Mucosa of gallbladder (tissue), 1 donor: ENCODE measurements at regions not wholly inside any gene's neighbourhood (a gene's known extent, or its start where the extent isn't known, plus 50 kb on each side); places are given as distances from the start of the nearest gene placed in this dataset.
"Not testable (repeated sequence)": the region's sequence is repeated elsewhere in the genome, so short reads cannot be mapped to it uniquely, and the experiment has no call there.

Source experiments
- DNase-seq: peaks from one replicate; pipeline ENCODE4 v3.0.0-alpha.2; 2020; ENCODE audit warnings: low spot score
- donor health status: DM: no; HTN: no; CAD: no.

DNA sequence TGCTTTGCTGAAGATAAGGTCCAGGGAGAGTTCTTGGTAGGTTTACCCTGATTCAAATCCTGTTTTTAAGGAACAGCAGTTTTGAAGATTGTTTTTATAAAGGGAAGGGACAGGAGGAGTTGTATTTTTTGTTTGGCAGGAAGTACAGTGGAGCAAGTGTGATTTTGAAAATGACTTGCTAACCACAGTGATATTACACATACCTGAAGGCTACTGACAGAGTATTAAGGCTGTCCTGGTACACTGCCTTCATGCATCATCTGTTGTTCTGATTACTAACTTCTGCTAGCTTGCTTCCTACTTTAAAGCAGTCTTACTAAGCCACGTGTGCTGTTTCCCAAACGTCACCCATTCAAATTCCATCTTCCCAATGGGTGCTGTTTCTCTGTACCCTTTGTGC is 559.5 kb upstream of the SGCD start:
- no peak for DNase-seq

DNA sequence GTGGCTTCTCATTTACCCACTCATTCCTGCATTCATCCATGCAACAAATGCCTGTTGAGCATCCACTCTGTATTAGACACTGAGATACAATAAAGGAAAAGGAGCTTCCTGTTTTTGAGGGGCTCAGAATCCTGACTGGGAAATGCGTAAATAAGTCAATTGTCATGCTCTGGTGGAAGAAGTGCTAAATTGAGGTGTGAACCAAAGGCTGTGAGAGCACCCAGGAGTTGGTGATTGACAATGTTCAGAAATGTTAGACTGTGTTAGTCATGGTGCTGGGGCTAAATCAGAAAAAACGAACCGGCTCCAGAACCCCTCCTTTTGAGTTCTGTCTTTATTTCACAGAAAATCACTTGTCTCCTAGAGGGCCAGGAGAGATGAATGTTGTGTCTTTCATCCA is 558.6 kb upstream of the SGCD start:
- DNase-seq: no peak

DNA sequence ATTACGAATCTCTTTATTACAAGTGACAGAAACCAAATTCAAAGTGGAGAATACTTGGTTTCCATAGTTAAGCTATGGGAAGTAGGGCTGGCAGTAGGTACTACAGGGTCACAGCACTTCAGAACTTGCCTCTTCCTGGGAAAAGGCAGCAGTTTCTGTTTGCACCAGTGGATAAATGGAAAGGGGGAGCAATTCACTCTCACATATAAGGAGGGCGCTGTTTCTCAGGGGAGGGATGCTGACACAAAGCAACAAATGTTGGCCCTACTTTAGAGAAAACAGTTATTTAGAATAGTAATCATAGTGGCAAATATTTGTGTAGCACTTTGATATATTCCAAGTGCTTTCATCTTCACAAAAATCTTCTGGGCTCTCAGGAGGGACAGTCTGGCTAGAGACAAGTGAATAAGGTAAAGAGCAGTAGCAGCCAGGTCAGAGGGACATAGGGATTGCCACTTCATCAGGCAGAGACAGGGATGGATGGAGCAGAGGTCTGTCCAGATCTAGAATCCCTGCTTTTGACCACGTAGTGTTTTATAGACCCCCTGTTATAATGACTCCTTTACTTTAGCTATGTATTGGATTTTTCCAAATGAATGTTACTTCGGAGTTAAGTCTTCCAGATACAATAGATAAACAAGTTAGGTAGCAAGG is 554.8 kb upstream of the SGCD start:
- DNase-seq: no peak

DNA sequence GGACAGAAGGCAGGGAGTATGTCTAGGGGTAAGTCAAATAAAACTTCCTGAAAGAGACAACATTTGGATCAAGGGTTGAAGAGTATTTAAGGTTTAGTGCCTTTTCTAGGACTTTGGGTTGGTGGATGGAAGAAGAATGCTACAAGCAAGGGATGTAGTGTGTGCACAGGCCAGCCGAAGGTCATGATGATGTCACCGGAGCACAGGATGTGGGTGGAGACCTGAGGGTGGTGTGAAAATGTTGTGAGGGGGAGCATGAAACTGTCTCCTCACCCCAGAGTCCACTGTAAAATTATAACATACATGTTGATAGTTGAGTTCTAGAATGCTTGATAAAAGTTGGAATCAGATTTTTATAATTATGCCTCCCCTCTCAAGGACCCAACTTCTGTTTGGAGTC is 553.3 kb upstream of the SGCD start:
- no peak for DNase-seq

DNA sequence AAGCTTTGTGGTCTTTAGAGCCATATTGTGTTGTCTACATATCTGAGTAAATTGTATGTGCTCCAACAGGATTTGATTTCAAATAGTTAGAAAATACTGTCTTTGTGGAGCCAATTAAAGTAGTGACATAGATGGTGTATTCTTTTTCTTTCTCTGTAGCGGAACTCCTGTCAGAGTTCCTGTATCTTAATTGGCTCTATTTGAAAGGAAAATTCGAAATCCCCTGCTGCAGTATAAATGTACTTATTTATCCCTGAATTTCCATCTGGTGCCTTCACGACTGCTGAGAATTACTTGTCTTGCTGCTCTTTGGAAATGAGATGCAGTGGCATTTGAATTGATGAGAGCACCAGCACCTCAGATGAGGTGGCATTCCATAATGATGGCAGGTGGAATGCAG is 546.7 kb upstream of the SGCD start:
- DNase-seq: no peak

DNA sequence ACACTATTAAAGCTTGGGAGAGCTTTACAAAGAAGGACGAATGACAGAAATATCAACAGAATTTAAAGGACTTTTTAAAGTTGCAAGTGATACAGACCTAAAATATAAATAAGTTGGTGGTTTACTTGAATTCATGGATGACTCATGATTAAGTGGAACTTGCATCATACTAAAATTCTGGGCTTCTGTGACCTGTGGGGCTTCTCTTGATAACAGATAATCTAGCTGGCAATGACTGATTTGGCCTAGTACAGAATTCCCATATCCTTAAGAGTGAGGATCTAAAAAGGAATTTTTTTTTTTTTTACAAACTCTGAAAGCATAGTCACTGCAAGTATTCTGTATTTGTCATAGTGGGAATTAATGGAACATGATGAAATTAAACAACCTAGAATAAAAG is 543.7 kb upstream of the SGCD start:
- no peak for DNase-seq

DNA sequence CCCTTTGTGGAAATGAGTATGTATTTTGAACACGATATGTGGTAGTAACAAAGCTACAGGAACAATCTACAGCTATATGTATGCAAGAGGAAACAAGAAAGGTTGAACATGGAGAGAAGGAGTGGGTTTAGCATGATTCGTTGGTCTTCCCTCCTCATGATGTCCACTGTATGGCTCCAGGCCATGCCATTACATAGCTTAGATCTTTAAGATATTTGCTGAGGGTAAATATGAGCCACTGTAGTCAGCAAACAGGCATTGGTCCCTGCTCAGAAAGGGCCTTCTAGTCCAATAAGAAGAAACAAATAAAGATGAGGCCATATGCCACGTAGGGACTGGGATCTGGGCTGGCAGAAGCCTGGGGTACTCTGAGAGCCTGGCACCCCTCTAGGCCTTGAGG is 543.2 kb upstream of the SGCD start:
- DNase-seq: no peak

DNA sequence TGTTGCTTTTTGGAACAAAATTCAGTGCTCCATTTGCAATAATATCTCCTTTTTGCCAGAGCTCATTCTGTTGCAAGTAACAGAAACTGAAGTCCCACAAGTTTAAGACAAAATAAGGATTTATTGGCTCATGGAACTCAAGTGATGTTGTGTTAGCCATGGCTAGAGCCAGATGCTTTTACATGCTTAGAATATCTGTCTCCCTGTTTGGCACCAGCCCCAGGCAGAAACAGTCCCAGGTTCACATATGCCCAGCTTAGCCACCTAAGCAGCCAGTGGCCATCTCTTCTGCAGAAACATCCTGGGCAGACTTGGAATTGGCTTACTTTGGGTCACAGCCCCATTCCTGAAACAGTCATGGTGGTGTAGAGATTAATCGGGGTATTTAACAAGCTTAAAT is 540.9 kb upstream of the SGCD start:
- DNase-seq: no peak

DNA sequence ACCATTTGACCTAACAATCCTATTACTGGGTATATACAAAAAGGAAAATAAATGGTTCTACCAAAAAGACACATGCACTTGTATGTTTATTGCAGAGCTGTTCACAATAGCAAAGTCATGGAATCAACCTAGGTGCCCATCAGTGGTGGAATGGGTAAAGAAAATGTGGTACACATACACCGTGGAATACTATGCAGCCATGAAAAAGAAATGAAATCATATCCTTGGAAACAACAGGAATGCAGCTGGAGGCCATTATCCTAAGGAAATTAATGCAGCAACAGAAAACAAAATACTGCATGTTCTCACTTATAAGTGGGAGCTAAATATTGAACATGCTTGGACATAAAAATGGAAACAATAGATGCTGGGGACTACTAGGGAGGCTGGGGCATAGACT is 534.1 kb upstream of the SGCD start:
- no peak for DNase-seq

DNA sequence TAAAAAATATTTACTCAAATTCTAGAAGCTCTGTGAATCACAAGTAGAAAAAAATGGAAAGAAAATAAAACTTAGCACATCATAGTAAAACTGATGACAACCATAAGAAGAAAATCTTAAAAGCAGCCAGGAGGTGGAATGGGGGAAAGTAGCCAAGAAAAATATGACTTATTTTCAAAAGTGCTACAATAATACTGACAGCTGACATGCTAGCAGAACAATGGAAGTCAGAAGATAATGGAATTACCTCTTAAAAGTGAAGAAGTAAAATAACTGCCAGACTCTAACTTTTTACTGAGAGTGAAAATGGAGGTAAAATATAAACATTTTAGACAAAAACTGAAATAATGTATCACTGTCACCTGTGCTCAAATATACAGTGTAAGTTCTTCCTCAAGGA is 532.2 kb upstream of the SGCD start:
- DNase-seq: no peak

DNA sequence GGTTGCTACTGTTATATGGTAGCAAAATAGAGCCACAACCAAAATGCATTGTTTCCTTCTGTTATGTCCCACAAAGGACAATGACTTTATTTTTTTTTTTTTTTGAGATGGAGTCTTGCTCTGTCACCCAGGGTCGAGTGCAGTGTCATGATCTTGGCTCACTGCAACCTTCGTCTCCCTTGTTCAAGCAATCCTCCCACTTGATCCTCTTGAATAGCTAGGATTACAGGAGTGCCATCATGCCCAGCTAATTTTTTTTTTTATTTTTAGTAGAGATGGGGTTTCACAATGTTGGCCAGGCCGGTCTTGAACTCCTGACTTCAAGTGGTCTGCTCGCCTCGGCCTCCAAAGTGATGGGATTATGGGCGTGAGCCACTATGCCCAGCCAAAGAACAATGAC is 527.7 kb upstream of the SGCD start:
- DNase-seq: no peak

DNA sequence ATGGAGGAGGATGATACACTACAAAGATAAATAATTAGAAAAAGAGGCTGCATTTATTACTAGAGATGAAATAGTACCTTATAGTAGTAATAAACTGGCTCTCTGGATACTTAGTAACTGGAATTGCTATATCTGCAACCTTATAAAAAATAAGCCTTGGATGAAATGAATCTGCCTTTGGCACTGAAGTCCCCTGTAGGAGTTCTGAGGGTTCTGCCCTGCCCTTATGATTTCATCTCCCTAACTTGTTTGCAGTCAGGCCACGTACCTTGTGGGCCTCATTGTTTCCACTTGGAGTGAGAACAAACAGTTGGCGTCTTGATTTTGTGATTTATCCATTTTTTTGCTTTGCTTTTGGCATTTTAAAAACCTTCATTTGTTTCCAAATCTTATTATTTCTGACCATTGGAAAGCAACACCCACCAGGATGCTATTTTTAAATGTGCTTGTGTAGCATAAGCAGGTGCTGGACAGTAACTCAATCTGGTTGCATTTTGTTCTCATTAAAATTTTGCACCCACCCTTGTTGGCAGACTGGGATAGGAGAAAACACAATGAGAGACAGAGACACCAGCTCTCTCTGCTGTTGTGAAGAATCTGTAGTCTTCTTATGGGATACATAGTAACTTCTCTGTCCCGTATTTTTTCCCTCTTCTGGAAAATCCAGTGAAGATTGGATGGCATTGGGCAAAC is 518.9 kb upstream of the SGCD start:
- no peak for DNase-seq

DNA sequence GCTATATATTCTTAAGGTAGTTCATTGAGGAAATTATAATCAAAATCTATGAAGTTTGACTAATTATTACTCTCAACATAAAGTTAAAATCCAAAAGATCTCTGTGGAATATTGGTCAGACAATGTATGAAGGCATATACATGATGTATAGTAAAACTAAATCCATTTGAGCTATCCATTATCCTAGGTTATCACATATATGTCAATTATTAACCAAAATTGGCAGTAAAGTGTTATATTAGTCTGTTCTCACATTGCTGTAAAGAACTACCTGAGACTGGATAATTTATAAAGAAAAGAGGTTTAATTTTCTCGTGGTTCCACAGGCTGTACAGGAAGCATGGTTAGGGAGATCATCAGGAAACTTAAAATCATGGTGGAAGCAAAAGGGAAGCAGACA is 511.7 kb upstream of the SGCD start:
- no peak for DNase-seq

DNA sequence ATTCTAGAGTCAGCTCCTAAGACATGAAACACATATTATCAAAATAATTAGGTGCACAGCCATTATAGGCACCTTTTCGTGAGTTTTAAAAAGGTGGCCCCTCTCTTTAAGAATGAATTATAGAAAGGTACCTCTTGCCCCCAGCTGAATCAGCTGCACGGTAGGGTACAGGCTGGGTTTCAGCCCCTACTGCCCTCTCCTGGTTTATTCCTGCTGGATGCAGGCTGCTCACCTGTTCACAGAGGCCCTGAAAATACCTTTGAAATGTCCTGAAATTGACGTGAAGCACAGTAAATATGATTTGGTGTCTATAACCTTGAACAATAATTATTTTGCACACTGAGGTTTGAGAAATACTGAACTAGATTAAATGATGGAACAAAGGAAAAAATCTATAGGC is 504.8 kb upstream of the SGCD start:
- no peak for DNase-seq

DNA sequence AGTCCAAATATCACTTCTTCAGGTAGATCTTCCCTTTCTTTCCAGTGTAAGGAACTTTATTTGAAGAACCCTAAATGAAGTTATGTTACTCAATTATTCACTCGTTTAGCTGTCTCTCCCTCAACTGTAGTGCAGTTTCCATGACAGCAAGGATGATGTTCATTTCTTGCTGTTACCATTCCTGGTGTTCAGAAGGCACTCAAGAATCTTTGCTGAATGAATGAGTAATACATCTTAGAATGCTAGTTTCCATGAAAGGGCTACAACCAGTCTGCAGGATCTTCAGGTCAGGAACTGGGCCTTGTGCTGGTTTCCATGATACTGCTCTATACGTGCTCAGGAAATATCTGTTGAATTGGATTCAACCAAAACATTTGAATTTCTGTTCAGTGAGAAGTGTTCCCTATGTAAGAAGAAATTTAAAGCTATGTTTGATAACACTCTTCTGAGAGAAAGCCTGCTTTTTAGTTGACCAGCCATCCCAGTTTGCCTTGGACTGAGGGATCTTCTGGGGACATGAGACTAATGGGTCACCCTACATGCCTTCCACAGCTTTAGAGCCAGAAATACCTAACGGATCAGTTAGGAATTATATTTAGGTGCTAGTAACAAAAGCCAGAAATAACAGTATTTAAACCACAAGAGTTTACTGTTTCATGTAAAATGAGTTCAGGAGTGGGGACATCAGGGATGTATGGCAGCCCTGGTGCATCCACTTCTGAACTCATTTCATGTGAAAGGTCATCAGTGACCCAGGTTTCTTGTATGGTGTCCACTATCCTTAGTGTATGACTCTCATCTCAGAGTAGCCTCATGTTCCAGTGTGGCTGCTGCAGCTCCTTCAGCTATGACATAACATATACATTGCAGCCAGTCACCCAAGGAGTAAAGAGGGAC is 500.1 kb upstream of the SGCD start:
- DNase-seq: no peak

DNA sequence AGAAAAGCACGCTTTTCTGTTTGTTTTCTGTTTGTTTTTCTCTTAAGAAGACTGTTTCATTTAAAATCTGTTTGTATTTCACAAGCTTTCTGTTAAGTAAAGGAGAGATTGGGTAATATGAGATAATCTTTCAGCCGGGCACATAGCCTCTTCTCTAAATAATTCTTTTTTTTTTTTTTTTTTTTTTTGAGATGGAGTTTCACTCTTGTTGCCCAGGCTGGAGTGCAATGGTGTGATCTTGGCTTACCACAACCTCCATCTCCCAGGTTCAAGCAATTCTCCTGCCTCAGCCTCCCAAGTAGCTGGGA is 499.5 kb upstream of the SGCD start:
- DNase-seq: not testable (repeated sequence)

DNA sequence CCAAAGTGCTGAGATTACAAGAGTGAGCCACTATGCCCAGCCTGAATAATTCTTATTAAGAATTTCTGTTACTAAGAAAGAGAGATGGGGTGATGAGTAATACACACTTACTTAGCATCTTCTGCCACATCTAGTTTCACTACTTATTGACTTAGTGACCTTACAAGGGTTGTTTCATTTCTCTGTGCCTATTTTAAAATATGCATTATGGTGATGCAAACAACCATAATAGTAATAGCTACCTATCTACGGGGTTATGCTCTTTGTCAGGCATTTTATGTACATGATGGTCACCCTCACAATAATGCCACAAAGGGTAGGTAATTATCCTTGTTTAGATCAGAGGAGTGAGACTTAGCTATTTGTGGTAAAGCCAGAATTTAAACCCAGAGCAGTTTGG is 499.0 kb upstream of the SGCD start:
- DNase-seq: no peak

DNA sequence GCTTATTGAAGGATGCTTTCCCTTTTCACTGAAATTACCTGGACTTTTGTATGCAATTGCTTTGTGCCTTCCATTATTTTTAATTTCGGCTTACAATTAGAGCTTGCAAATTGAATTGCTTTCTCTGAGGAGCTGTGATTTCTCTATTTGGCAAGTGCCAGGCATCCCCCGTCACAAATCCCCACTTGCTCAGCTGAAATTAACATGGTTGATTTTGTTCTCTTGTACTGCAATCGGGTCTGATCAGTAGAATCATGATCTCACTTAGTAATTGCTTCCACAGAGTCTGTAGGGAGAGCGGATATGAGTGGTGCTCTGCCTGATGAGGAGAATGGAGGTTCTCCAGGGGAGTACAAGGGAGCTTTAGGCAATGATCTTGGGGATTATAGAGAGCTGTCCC is 495.5 kb upstream of the SGCD start:
- no peak for DNase-seq

DNA sequence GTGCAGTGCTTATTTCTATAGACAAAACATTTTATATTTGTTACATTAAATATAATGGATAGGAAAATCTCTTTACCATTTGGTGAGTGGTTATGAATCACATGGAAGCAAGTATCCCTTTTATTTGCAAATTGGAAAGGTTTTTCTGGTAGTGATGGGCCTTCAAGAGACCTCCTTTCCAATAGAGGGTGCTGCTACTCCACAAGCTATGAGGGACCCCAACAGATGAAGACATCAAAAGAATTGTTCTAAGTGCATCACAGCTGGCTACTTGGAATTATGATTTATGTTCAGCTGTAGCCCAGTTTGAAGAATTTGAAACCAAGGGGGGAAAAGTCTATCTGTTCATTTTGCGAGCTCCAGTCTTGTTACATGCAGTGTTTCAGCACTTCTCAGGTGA is 493.7 kb upstream of the SGCD start:
- DNase-seq: no peak

DNA sequence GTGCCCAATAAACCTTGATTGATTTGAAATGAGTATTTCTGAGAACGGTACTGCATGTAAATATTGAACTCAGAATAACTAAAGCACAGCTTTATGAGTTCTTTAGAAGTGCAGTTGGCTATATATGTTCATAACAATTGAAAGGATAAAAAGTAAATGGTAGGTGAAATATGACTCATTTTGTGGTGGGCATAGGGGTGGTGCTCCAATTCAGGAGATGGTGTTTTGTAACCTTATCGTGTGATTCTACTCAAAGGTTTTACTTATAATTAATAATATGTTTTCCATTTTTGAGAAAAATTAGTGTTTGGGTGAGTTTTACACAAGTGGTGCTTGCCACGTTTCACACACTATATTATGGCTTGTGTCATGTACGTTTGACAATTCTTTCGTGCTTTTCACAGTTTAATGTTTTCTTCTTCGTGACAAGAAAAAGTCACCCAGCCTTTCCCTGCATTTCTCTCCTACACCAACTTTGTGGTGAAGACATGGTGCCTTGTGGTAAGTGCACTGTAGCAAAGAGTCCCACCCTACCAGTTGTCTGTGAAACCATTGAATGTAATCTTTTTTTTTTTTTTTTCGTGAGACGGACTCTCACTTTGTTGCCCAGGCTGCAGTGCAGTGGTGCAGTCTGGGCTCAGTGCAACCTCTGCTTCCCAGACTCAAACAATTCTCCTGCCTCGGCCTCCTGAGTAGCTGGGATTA is 492.5 kb upstream of the SGCD start:
- DNase-seq: no peak

DNA sequence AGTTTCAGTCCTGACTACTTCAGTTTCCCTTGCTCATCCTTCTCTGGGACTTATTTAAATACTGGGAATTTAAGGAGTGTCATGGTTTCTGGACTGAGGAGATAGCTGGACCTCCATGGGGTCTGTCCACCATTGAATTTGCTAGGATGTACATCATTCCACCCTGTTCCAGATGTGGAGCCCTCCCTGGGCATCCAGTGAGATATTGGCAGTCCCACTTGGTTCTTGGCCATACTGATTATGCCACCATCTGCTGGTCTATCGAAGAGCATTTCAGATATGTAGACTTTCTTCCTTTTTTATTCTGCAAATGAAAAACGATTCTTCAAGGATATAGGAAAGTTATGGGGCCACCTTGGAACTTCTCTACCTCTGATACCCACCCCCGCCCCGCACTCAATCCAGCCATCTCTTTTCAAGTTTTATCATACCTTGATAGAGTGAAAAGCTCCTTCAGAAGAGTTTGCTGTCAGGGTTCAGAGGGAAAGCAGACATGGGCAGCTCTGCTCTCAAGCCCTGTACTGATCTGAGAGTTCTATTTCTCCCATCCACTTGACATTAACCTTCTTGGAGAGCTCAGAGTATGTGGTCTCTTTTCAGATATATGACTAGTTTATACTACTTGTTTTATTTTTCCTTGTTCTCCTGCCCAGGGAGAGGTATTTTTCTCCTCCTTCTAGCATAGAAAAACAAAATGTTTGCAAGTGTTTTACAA is 490.7 kb upstream of the SGCD start:
- DNase-seq: no peak

DNA sequence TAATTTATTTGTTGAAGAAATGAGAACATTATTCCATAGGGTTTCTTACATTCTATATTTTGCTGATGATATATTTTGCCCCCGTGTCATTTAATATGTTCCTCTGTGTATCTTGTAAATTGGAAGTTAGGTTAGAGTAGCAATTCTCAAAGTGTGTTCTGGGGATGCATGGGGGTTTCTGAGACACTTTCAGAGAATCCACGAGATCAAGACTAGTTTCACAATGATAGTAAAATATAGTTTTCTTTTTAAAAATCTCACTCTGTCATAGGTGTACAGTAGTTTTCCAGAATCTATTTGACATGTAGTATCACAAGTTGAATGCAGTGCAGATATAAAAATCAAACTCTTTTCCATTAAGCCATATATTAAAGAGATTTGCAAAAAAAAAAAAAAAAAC is 488.6 kb upstream of the SGCD start:
- no peak for DNase-seq
